Endothelial cell of umbilical vein (primary cell): ENCODE measurements at regions not wholly inside any gene's neighbourhood (a gene's known extent, or its start where the extent isn't known, plus 50 kb on each side); places are given as distances from the start of the nearest gene placed in this dataset.

Source experiments
- EZH2 ChIP-seq: IDR thresholded peaks from 2 replicates; pipeline ENCODE4 v1.6.1; 2012; ENCODE audit warnings: borderline replicate concordance, low read depth, mild to moderate bottlenecking, moderate library complexity, low read length, inconsistent platforms; ENCODE audit not compliant: severe bottlenecking
- FOS ChIP-seq: IDR thresholded peaks from 2 replicates; pipeline ENCODE4 v1.6.1; 2011; ENCODE audit warnings: mild to moderate bottlenecking, low read length, moderate library complexity, borderline replicate concordance; ENCODE audit not compliant: insufficient read depth
- JUN ChIP-seq: IDR thresholded peaks from 2 replicates; pipeline ENCODE4 v1.6.1; 2011; ENCODE audit warnings: borderline replicate concordance, low read depth; ENCODE audit not compliant: insufficient read length, insufficient read depth
- MYC ChIP-seq: IDR thresholded peaks from one replicate; pipeline ENCODE4 v1.6.1; 2011; ENCODE audit warnings: mild to moderate bottlenecking, low read depth, low read length
- POLR2A ChIP-seq: IDR thresholded peaks from 2 replicates; pipeline ENCODE4 v1.6.1; 2012; ENCODE audit warnings: low read depth, mild to moderate bottlenecking, control low read depth, low read length
- POLR2AphosphoS5 ChIP-seq: IDR thresholded peaks from 2 replicates; pipeline ENCODE4 v1.6.1; 2012; ENCODE audit warnings: low read depth, mild to moderate bottlenecking, control low read depth, low read length, moderate library complexity; ENCODE audit not compliant: insufficient read depth
- TF ChIP-seq, protein P1 (sequence below), 2 donors: IDR thresholded peaks; 1 replicate in 1 of 2; 2 replicates in 1 of 2; pipeline ENCODE4 v1.5.1; 2011; ENCODE audit warnings: low read length in 2 of 2, mild to moderate bottlenecking in 2 of 2, moderate library complexity in 2 of 2, control low read depth in 1 of 2, inconsistent platforms in 1 of 2, low read depth in 1 of 2; ENCODE audit not compliant: insufficient read depth in 1 of 2; ENCODE audit errors: extremely low read depth in 1 of 2

GRCh38 chr3:159879598-159879997, 109.0 kb upstream of the IL12A start:
- TF ChIP-seq EZH2 (no peak), FOS (no peak), POLR2A (no peak), POLR2AphosphoS5 (no peak), MYC (no peak), JUN (no peak)
- TF ChIP-seq, protein P1, sequence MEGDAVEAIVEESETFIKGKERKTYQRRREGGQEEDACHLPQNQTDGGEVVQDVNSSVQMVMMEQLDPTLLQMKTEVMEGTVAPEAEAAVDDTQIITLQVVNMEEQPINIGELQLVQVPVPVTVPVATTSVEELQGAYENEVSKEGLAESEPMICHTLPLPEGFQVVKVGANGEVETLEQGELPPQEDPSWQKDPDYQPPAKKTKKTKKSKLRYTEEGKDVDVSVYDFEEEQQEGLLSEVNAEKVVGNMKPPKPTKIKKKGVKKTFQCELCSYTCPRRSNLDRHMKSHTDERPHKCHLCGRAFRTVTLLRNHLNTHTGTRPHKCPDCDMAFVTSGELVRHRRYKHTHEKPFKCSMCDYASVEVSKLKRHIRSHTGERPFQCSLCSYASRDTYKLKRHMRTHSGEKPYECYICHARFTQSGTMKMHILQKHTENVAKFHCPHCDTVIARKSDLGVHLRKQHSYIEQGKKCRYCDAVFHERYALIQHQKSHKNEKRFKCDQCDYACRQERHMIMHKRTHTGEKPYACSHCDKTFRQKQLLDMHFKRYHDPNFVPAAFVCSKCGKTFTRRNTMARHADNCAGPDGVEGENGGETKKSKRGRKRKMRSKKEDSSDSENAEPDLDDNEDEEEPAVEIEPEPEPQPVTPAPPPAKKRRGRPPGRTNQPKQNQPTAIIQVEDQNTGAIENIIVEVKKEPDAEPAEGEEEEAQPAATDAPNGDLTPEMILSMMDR (IDR thresholded peaks at IDR 0.05; ENCODE audit: extremely low read depth in 1 of 2, insufficient read depth in 1 of 2, low read depth in 1 of 2, low read length in 2 of 2), result no peak
